H1 (cell line): ENCODE measurements at regions not wholly inside any gene's neighbourhood (a gene's known extent, or its start where the extent isn't known, plus 50 kb on each side); places are given as distances from the start of the nearest gene placed in this dataset.

ENCODE experiments used
- CTCF ChIP-seq, 3 experiments: IDR thresholded peaks; 1 replicate in 2 of 3; 2 replicates in 1 of 3; pipeline versions ENCODE4 v1.5.1 to v1.6.1; 2011; ENCODE audit warnings: low read length in 3 of 3, mild to moderate bottlenecking in 3 of 3, inconsistent platforms in 2 of 3, low read depth in 1 of 3, moderate library complexity in 1 of 3; ENCODE audit not compliant: insufficient read depth in 1 of 3; ENCODE audit errors: control extremely low read depth in 1 of 3
- SIRT6 ChIP-seq: IDR thresholded peaks from one replicate; pipeline ENCODE4 v1.7.1; 2012; ENCODE audit warnings: low read length, inconsistent platforms

GRCh38 chr2:62284980-62285379 is 89.1 kb downstream of the B3GNT2 start (continued):
- TF ChIP-seq CTCF (IDR thresholded peaks at IDR 0.05; ENCODE audit: control extremely low read depth in 1 of 3, insufficient read depth in 1 of 3, low read depth in 1 of 3, low read length in 3 of 3) = peak in 1 of 3 experiments; percentile 13; a peak in 1 of 4 replicates
- TF ChIP-seq SIRT6 = no peak
- TF ChIP-seq, all 59 proteins: peak for 1
